Heart left ventricle (tissue), 16 donors: ENCODE measurements at regions not wholly inside any gene's neighbourhood (a gene's known extent, or its start where the extent isn't known, plus 50 kb on each side); places are given as distances from the start of the nearest gene placed in this dataset.
"Not testable (repeated sequence)": the region's sequence is repeated elsewhere in the genome, so short reads cannot be mapped to it uniquely, and the experiment has no call there.

Experiments used
- ATAC-seq, 4 donors: fragments of 200-7000 bp; cut with Tn5 transposase; one replicate each; pipeline ENCODE4 v1.9.1; 2020 to 2022; ENCODE audit warnings: moderate library complexity in 4 of 4, mild to moderate bottlenecking in 3 of 4, moderate number of reproducible peaks in 1 of 4
- DNase-seq, 5 donors: peaks; one replicate each; pipeline ENCODE4 v3.0.0-alpha.2; 2020
- H3K27ac ChIP-seq, 12 donors: fragments of 200-600 bp; sonication (generic) in 4 of 12; one replicate each; pipeline versions ENCODE4 v1.5.0 to v1.8.0; 2016 to 2022; ENCODE audit warnings: mild to moderate bottlenecking in 2 of 12
- H3K27me3 ChIP-seq, 9 donors: fragments of 200-600 bp; sonication (generic) in 2 of 9; one replicate each; pipeline versions ENCODE4 v1.5.1 to v1.8.0; 2016 to 2022; ENCODE audit warnings: mild to moderate bottlenecking in 3 of 9
- H3K36me3 ChIP-seq, 9 donors: fragments of 200-600 bp; sonication (generic) in 2 of 9; one replicate each; pipeline versions ENCODE4 v1.5.0 to v1.8.0; 2018 to 2022; ENCODE audit warnings: mild to moderate bottlenecking in 2 of 9
- H3K4me1 ChIP-seq, 12 donors: fragments of 200-600 bp; sonication (generic) in 4 of 12; one replicate each; pipeline versions ENCODE4 v1.5.0 to v1.8.0; 2016 to 2022; ENCODE audit warnings: mild to moderate bottlenecking in 3 of 12
- H3K4me3 ChIP-seq, 12 donors: fragments of 200-600 bp; sonication (generic) in 4 of 12; one replicate each; pipeline versions ENCODE4 v1.5.0 to v1.8.0; 2017 to 2022; ENCODE audit warnings: mild to moderate bottlenecking in 9 of 12, moderate library complexity in 4 of 12
- H3K9me3 ChIP-seq, 12 donors: fragments of 200-600 bp; sonication (generic) in 4 of 12; one replicate each; pipeline versions ENCODE4 v1.5.0 to v1.8.0; 2016 to 2022; ENCODE audit warnings: mild to moderate bottlenecking in 1 of 12
- CTCF ChIP-seq, 12 donors: fragments of 200-600 bp; sonication (generic) in 4 of 12; IDR thresholded peaks; one replicate each; pipeline versions ENCODE4 v1.5.0 to v1.8.0; 2018 to 2022; ENCODE audit warnings: antibody characterized with exemption in 12 of 12, mild to moderate bottlenecking in 5 of 12
- POLR2A ChIP-seq, 2 donors: fragments of 450-650 bp; IDR thresholded peaks; one replicate each; pipeline ENCODE4 v1.6.1; 2017; ENCODE audit warnings: antibody characterized with exemption in 2 of 2, mild to moderate bottlenecking in 2 of 2, moderate library complexity in 2 of 2
- WGBS, 4 donors: extraction: QIAGEN DNeasy Blood & Tissue Kit in 2 of 4; methylation state at CpG; one replicate each; pipeline versions ENCODE4 v1.1.5 to v1.1.7; 2013 to 2018; 5-methylcytosine and 5-hydroxymethylcytosine counted together
- intact Hi-C, 10 donors: fragments of 100-400 bp; cut with DNase I; formaldehyde crosslinking; loops; one replicate each; pipeline versions ENCODE4 v1.11.1 to v1.14.2; 2022
- donor health status: ischemic (EF 13 %, LVEDD 7.1; RV severe dilation, severe dysfunction).
- donor health status: healthy with polysubstance abuse.
- donor health status: DM: no; HTN: yes; CAD: no.
- donor health status: DM: no; HTN: no; CAD: no.
- donor health status: ischemic (EF 25% LVEDD 6.9; RV normal size, moderate dysfunction).
- donor health status: ischemic (EF 25% LVEDD 5.7; RV mildly dilated, moderate dysfunction).
- donor health status: healthy.
- donor health status: DM: yes; HTN: yes; CAD: no.
- donor health status: ischemic (EF 35%, LVEDD 5.7; RV mildly dilated, moderate dysfunction).
- donor health status: nonischemic (EF 11% LVEDD 7.7; RV severe dilation, severe dysfunction).
- donor health status: DM: yes; HTN: yes; CAD: no.
- donor health status: PGD.
- donor health status: ischemic (EF 29% LVEDD 5.4; RV normal size, mild dysfunction).
- donor health status: nonischemic (EF 23%, LVEDD 6.1; RV moderate dilation, normal function).

- WGBS, 4 donors = 42 to 64% (median 53%) methylated on average over 1 of the region's 1 CpG
- TF ChIP-seq POLR2A (IDR thresholded peaks at IDR 0.05) (no peak), CTCF (IDR thresholded peaks at IDR 0.05) (no peak)
- DNase-seq (no peak), ATAC-seq (no peak)
- Histone ChIP-seq H3K4me3 (no peak overlapping the region), H3K36me3 (no peaks in the 10 kb centered on the region), H3K27me3 (peaks cover 0 to 20% (median 0%) of the 10 kb centered on the region in 9 donors), H3K27ac (no peak overlapping the region), H3K9me3 (no peaks in the 10 kb centered on the region), H3K4me1 (peaks cover 0 to 2% (median 0%) of the 10 kb centered on the region in 12 donors)
- intact Hi-C loops = no loop called here
Observed at GRCh38 chr6:1473598-1473997, 84.2 kb downstream of the FOXF2 start.

DNA sequence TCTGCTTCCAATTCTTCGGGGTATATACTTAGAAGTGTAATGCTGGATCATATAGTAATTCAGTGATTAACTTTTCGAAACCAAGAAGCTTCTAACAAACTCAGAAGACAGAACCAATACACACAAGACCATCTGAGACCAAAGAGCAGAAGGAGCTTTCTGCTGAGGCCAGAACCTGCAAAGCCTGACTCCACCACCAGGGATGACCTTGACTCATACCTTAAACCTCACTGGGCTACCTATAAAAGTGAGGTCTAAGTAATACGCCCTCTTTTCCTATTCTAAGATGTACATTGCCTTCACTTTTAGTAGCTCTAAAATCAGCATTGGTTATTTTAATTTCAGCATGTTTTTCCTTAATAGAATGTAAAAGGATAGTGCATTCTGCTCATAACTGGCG, 84.8 kb downstream of the FOXF2 start:
- H3K4me3 ChIP-seq = no peak overlapping the region
- ATAC-seq (no peak), DNase-seq (no peak)
- no peaks in the 10 kb centered on the region for H3K9me3 ChIP-seq
- no peak for TF ChIP-seq POLR2A (IDR thresholded peaks at IDR 0.05)
- TF ChIP-seq CTCF (IDR thresholded peaks at IDR 0.05) = no peak
- no peaks in the 10 kb centered on the region for H3K36me3 ChIP-seq
- intact Hi-C loops = no loop called here
- H3K27ac ChIP-seq = no peak overlapping the region
- peaks cover 0 to 20% (median 0%) of the 10 kb centered on the region in 9 donors for H3K27me3 ChIP-seq
- H3K4me1 ChIP-seq = peaks cover 0 to 7% (median 0%) of the 10 kb centered on the region in 12 donors
- WGBS, 4 donors = 86 to 90% (median 88%) methylated on average over 4 of the region's 4 CpGs

DNA sequence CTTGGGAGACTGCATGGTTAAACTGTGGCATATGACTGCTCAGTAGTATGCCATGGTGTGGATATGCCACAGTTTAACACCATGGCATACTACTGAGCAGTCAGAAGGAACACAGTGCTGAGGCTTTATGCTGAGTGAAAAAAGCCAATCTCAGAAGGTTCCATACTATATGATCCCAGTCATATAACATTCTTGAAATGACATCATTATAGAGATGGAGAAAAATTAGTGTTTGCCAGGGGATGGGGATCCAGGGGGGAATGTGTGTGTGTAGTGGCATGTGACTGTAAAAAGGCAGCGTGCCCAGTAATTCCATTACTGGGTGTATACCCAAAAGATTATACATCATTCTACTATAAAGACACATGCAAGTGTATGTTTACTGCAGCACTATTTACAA, 85.8 kb downstream of the FOXF2 start:
- no peak for DNase-seq
- Histone ChIP-seq H3K36me3 (no peaks in the 10 kb centered on the region), H3K27ac (no peak overlapping the region), H3K9me3 (no peaks in the 10 kb centered on the region), H3K4me3 (no peak overlapping the region), H3K27me3 (peaks cover 0 to 20% (median 0%) of the 10 kb centered on the region in 9 donors), H3K4me1 (peaks cover 0 to 10% (median 0%) of the 10 kb centered on the region in 12 donors)
- no peak for TF ChIP-seq POLR2A (IDR thresholded peaks at IDR 0.05)
- TF ChIP-seq CTCF (IDR thresholded peaks at IDR 0.05) = no peak
- intact Hi-C loops = no loop called here
- WGBS, 4 donors = 83 to 89% (median 86%) methylated on average over 1 of the region's 1 CpG
- no peak for ATAC-seq

GRCh38 chr6:1477432-1478090, 88.2 kb downstream of the FOXF2 start:
- no peak for DNase-seq
- peak in 1 of 4 donors; percentile 26 for ATAC-seq
- intact Hi-C loops = no loop called here
- Histone ChIP-seq H3K4me1 (peaks cover 0 to 10% (median 0%) of the 10 kb centered on the region in 12 donors), H3K27ac (no peak overlapping the region), H3K9me3 (no peaks in the 10 kb centered on the region), H3K27me3 (peaks cover 0 to 14% (median 0%) of the 10 kb centered on the region in 9 donors), H3K36me3 (no peaks in the 10 kb centered on the region), H3K4me3 (no peak overlapping the region)
- WGBS, 4 donors = 59 to 80% (median 66%) methylated on average over 11 of the region's 11 CpGs
- no peak for TF ChIP-seq CTCF (IDR thresholded peaks at IDR 0.05)
- no peak for TF ChIP-seq POLR2A (IDR thresholded peaks at IDR 0.05)

GRCh38 chr6:1478163-1478826, 88.9 kb downstream of the FOXF2 start:
- H3K36me3 ChIP-seq, H3K4me3 ChIP-seq, ATAC-seq, H3K9me3 ChIP-seq, H3K27me3 ChIP-seq, DNase-seq, intact Hi-C loops, H3K27ac ChIP-seq: not testable (repeated sequence)
- H3K4me1 ChIP-seq = peaks cover 0 to 10% (median 0%) of the 10 kb centered on the region in 12 donors
- 71 to 87% (median 77%) methylated on average over 4 of the region's 4 CpGs for WGBS, 4 donors
